ENCODE measurements at regions not wholly inside any gene's neighbourhood (a gene's known extent, or its start where the extent isn't known, plus 50 kb on each side); places are given as distances from the start of the nearest gene placed in this dataset.

DNA sequence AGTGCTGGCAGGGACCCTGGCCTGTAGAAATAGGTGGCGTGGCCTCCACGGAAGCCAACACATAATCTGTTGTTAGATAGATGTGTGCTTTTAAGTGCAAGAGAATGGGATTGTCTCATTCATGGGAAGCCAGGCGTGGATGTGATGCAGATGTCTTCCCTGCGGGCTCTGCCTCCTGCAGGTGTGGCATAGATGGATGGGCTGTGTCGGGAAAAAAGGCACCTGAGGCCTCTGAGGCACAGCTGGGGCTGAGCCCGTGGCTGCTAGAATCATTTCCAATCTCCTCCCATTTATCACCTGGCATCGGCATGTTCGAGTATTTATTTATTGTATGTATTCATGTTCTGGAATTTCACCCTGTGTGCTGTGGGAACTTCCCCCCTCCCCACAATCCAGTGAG is 353.4 kb upstream of the AJAP1 start (continued):
- TF ChIP-seq, protein P1, sequence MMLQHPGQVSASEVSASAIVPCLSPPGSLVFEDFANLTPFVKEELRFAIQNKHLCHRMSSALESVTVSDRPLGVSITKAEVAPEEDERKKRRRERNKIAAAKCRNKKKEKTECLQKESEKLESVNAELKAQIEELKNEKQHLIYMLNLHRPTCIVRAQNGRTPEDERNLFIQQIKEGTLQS (IDR thresholded peaks at IDR 0.05): no peak
- no peak for TF ChIP-seq EGR1 (IDR thresholded peaks at IDR 0.05; ENCODE audit: low read depth in 2 of 2)

DNA sequence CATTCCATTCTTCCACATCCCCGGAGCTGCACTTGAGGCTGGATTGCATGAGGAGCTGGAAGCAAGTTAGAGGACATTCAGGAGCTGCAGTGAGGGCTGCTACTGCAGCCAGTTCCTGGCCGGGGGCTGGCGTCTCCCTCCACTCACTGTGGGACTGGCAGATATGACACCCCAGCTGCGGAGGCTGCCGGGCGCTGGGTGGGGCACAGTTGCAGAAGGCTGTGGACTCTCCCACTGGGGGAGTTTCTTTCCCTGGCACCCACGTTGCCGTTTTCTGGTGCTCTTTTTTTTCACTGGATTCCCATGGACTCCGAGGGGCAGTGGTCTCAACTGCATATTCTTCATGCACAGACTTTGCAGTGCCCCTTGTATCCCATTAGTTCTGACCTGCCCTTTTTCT is 351.1 kb upstream of the AJAP1 start:
- H3K4me1 ChIP-seq (ENCODE audit: control insufficient read depth in 4 of 4, insufficient read depth in 4 of 4, low read length in 3 of 4): no peaks in the 10 kb centered on the region
- no peaks in the 10 kb centered on the region for H3K36me3 ChIP-seq (ENCODE audit: control insufficient read depth in 4 of 4, insufficient read depth in 3 of 4, low read depth in 1 of 4, low read length in 3 of 4)
- H3K27ac ChIP-seq (ENCODE audit: low read depth in 1 of 2, low read length in 2 of 2): no peak overlapping the region
- H3K9ac ChIP-seq (ENCODE audit: low read depth in 1 of 2, low read length in 2 of 2): no peak overlapping the region
- TF ChIP-seq RXRA (IDR thresholded peaks at IDR 0.05) (no peak), EGR1 (IDR thresholded peaks at IDR 0.05; ENCODE audit: low read depth in 2 of 2) (no peak), TAF1 (conservative IDR thresholded peaks at IDR 0.05) (no peak), FOXA2 (IDR thresholded peaks at IDR 0.05) (no peak), HNF4A (conservative IDR thresholded peaks at IDR 0.05) (no peak), JUND (IDR thresholded peaks at IDR 0.05) (no peak), NR2F2 (IDR thresholded peaks at IDR 0.05) (no peak), YY1 (IDR thresholded peaks at IDR 0.05) (no peak), RAD21 (IDR thresholded peaks at IDR 0.05) (no peak), GABPA (IDR thresholded peaks at IDR 0.05 in 1 of 2, conservative IDR thresholded peaks at IDR 0.05 in 1 of 2) (no peak), HNF4G (IDR thresholded peaks at IDR 0.05) (no peak)
- TF ChIP-seq, protein P1 (IDR thresholded peaks at IDR 0.05): no peak
- TF ChIP-seq, protein P2, sequence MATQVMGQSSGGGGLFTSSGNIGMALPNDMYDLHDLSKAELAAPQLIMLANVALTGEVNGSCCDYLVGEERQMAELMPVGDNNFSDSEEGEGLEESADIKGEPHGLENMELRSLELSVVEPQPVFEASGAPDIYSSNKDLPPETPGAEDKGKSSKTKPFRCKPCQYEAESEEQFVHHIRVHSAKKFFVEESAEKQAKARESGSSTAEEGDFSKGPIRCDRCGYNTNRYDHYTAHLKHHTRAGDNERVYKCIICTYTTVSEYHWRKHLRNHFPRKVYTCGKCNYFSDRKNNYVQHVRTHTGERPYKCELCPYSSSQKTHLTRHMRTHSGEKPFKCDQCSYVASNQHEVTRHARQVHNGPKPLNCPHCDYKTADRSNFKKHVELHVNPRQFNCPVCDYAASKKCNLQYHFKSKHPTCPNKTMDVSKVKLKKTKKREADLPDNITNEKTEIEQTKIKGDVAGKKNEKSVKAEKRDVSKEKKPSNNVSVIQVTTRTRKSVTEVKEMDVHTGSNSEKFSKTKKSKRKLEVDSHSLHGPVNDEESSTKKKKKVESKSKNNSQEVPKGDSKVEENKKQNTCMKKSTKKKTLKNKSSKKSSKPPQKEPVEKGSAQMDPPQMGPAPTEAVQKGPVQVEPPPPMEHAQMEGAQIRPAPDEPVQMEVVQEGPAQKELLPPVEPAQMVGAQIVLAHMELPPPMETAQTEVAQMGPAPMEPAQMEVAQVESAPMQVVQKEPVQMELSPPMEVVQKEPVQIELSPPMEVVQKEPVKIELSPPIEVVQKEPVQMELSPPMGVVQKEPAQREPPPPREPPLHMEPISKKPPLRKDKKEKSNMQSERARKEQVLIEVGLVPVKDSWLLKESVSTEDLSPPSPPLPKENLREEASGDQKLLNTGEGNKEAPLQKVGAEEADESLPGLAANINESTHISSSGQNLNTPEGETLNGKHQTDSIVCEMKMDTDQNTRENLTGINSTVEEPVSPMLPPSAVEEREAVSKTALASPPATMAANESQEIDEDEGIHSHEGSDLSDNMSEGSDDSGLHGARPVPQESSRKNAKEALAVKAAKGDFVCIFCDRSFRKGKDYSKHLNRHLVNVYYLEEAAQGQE (IDR thresholded peaks at IDR 0.05): no peak
- TF ChIP-seq, protein P3, sequence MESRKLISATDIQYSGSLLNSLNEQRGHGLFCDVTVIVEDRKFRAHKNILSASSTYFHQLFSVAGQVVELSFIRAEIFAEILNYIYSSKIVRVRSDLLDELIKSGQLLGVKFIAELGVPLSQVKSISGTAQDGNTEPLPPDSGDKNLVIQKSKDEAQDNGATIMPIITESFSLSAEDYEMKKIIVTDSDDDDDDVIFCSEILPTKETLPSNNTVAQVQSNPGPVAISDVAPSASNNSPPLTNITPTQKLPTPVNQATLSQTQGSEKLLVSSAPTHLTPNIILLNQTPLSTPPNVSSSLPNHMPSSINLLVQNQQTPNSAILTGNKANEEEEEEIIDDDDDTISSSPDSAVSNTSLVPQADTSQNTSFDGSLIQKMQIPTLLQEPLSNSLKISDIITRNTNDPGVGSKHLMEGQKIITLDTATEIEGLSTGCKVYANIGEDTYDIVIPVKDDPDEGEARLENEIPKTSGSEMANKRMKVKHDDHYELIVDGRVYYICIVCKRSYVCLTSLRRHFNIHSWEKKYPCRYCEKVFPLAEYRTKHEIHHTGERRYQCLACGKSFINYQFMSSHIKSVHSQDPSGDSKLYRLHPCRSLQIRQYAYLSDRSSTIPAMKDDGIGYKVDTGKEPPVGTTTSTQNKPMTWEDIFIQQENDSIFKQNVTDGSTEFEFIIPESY (IDR thresholded peaks at IDR 0.05): no peak
- TF ChIP-seq, protein P4, sequence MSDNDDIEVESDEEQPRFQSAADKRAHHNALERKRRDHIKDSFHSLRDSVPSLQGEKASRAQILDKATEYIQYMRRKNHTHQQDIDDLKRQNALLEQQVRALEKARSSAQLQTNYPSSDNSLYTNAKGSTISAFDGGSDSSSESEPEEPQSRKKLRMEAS (IDR thresholded peaks at IDR 0.05): no peak
- DNase-seq (ENCODE audit: low spot score): no peak
- H3K9me3 ChIP-seq (ENCODE audit: control insufficient read depth in 4 of 4, low read length in 3 of 4): peaks cover 0 to 3% (median 0%) of the 10 kb centered on the region in 4 donors
- WGBS: 69% methylated on average over 9 of the region's 9 CpGs
- H3K4me3 ChIP-seq (ENCODE audit: low read depth in 1 of 3, low read length in 3 of 3): no peak overlapping the region
- H3K27me3 ChIP-seq (ENCODE audit: control insufficient read depth in 4 of 4, insufficient read depth in 4 of 4, low read length in 3 of 4): no peaks in the 10 kb centered on the region
